ENCODE measurements at regions not wholly inside any gene's neighbourhood (a gene's known extent, or its start where the extent isn't known, plus 50 kb on each side); places are given as distances from the start of the nearest gene placed in this dataset.
A peak's percentile ranks its signal among the peaks of the same experiment; 100 is the strongest.

GRCh38 chr4:57448901-57449300, 338.7 kb upstream of the IGFBP7 start:
- no peak for DNase-seq

- no peak for DNase-seq
These were observed 338.3 kb upstream of the IGFBP7 start for GRCh38 chr4:57448452-57448851.

GRCh38 chr4:57446266-57446665, 336.1 kb upstream of the IGFBP7 start:
- no peak for DNase-seq

- no peak for DNase-seq
These were observed 335.5 kb upstream of the IGFBP7 start for GRCh38 chr4:57445686-57446085.

GRCh38 chr4:57444671-57445070, 334.5 kb upstream of the IGFBP7 start:
- no peak for DNase-seq

- DNase-seq = no peak
These were observed 333.6 kb upstream of the IGFBP7 start for GRCh38 chr4:57443787-57444186.

GRCh38 chr4:57443308-57443707, 333.1 kb upstream of the IGFBP7 start:
- DNase-seq = peak; percentile 74

GRCh38 chr4:57442831-57443291, 332.7 kb upstream of the IGFBP7 start:
- peak; percentile 47 for DNase-seq

GRCh38 chr4:57442241-57442640, 332.1 kb upstream of the IGFBP7 start:
- no peak for DNase-seq

- DNase-seq = no peak
These were observed 327.5 kb upstream of the IGFBP7 start for GRCh38 chr4:57437649-57438048.

- DNase-seq = no peak
These were observed 325.1 kb upstream of the IGFBP7 start for GRCh38 chr4:57435300-57435699.

- DNase-seq = no peak
These were observed 320.5 kb upstream of the IGFBP7 start for GRCh38 chr4:57430726-57431125.

- peak; percentile 37 for DNase-seq
These were observed 316.7 kb upstream of the IGFBP7 start for GRCh38 chr4:57426779-57427395.

- DNase-seq = no peak
These were observed 315.4 kb upstream of the IGFBP7 start for GRCh38 chr4:57425610-57426009.

- DNase-seq = no peak
These were observed 314.2 kb upstream of the IGFBP7 start for GRCh38 chr4:57424232-57424897.

GRCh38 chr4:57418133-57418532, 307.9 kb upstream of the IGFBP7 start:
- DNase-seq = no peak

GRCh38 chr4:57412259-57413054, 302.3 kb upstream of the IGFBP7 start:
- DNase-seq = no peak

- no peak for DNase-seq
These were observed 300.3 kb upstream of the IGFBP7 start for GRCh38 chr4:57410331-57411052.

- DNase-seq = no peak
These were observed 295.2 kb upstream of the IGFBP7 start for GRCh38 chr4:57405359-57405758.

GRCh38 chr4:57404483-57404882, 294.3 kb upstream of the IGFBP7 start:
- no peak for DNase-seq

- no peak for DNase-seq
These were observed 293.4 kb upstream of the IGFBP7 start for GRCh38 chr4:57403591-57403990.

GRCh38 chr4:57401586-57401985, 291.4 kb upstream of the IGFBP7 start:
- DNase-seq = no peak

GRCh38 chr4:57378766-57379165, 268.6 kb upstream of the IGFBP7 start:
- no peak for DNase-seq

Data from NCI-H2029 (cell line).